Loucy (cell line): ENCODE measurements at regions not wholly inside any gene's neighbourhood (a gene's known extent, or its start where the extent isn't known, plus 50 kb on each side); places are given as distances from the start of the nearest gene placed in this dataset.
"Not testable (repeated sequence)": the region's sequence is repeated elsewhere in the genome, so short reads cannot be mapped to it uniquely, and the experiment has no call there.

ENCODE experiments used
- EZH2phosphoT487 ChIP-seq: fragments of 200-600 bp; IDR thresholded peaks from 2 replicates; pipeline ENCODE4 v1.6.1; 2018; ENCODE audit warnings: antibody characterized with exemption, mild to moderate bottlenecking, moderate library complexity, borderline replicate concordance
- TF ChIP-seq, protein P1 (sequence below): fragments of 200-600 bp; sonication (generic); conservative IDR thresholded peaks from 2 replicates; pipeline ENCODE4 v1.5.1; 2014; ENCODE audit warnings: mild to moderate bottlenecking, antibody characterized with exemption, low read length

DNA sequence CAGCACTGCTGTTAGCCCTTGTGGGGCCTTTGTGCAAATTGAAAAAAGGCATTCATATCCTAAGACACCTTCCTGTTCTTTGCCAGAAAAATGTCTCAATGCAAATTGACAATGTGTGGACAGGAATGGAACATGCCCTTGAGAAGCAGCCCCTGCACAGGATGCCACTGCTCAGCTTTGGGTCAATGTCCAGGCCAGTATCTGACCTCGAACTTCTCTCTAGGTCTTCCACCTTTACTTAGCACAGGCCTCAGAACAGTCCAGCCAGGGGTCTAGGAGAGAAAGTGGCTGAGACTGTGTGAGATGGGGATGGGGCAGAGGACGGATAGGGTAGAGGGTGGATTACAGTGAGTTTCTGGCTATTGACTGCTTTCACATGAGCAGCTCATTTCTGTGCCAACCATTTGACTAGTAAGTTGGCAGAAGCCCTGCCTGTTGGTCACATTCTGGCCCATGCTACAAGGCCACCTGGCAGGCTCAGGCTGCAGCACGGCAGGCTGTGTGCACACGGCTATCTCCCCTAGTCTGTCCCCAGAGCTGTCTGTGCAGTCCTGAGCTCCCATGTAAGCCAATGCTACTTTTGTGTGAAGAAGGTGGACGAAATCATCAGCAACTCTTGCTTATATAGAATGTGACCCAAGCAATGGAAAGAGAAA lies 254.5 kb upstream of the PLGLB1 start:
- TF ChIP-seq, protein P1, sequence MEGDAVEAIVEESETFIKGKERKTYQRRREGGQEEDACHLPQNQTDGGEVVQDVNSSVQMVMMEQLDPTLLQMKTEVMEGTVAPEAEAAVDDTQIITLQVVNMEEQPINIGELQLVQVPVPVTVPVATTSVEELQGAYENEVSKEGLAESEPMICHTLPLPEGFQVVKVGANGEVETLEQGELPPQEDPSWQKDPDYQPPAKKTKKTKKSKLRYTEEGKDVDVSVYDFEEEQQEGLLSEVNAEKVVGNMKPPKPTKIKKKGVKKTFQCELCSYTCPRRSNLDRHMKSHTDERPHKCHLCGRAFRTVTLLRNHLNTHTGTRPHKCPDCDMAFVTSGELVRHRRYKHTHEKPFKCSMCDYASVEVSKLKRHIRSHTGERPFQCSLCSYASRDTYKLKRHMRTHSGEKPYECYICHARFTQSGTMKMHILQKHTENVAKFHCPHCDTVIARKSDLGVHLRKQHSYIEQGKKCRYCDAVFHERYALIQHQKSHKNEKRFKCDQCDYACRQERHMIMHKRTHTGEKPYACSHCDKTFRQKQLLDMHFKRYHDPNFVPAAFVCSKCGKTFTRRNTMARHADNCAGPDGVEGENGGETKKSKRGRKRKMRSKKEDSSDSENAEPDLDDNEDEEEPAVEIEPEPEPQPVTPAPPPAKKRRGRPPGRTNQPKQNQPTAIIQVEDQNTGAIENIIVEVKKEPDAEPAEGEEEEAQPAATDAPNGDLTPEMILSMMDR = not testable (repeated sequence)
- not testable (repeated sequence) for TF ChIP-seq EZH2phosphoT487
